ENCODE measurements at regions not wholly inside any gene's neighbourhood (a gene's known extent, or its start where the extent isn't known, plus 50 kb on each side); places are given as distances from the start of the nearest gene placed in this dataset.
A peak's percentile ranks its signal among the peaks of the same experiment; 100 is the strongest.

GRCh38 chr12:39125566-39125965 is 220.2 kb upstream of the CPNE8 start:
- DNase-seq (ENCODE audit: low read depth) = no peak

GRCh38 chr12:39124768-39125167 is 219.4 kb upstream of the CPNE8 start:
- no peak for DNase-seq (ENCODE audit: low read depth)

GRCh38 chr12:39123580-39124253 is 218.3 kb upstream of the CPNE8 start:
- DNase-seq (ENCODE audit: low read depth) = no peak

GRCh38 chr12:39122562-39123204 is 217.3 kb upstream of the CPNE8 start:
- no peak for DNase-seq (ENCODE audit: low read depth)

GRCh38 chr12:39116861-39117260 is 211.5 kb upstream of the CPNE8 start:
- no peak for DNase-seq (ENCODE audit: low read depth)

- DNase-seq (ENCODE audit: low read depth) = no peak
These were observed 206.7 kb upstream of the CPNE8 start for GRCh38 chr12:39112064-39112463.

GRCh38 chr12:39105111-39105510 is 199.7 kb upstream of the CPNE8 start:
- no peak for DNase-seq (ENCODE audit: low read depth)

- no peak for DNase-seq (ENCODE audit: low read depth)
These were observed 198.3 kb upstream of the CPNE8 start for GRCh38 chr12:39103552-39104165.

- peak; percentile 19 for DNase-seq (ENCODE audit: low read depth)
These were observed 197.3 kb upstream of the CPNE8 start for GRCh38 chr12:39102474-39103209.

- no peak for DNase-seq (ENCODE audit: low read depth)
These were observed 190.4 kb upstream of the CPNE8 start for GRCh38 chr12:39095636-39096330.

- no peak for DNase-seq (ENCODE audit: low read depth)
These were observed 176.5 kb upstream of the CPNE8 start for GRCh38 chr12:39081910-39082309.

- no peak for DNase-seq (ENCODE audit: low read depth)
These were observed 171.8 kb upstream of the CPNE8 start for GRCh38 chr12:39077226-39077625.

- no peak for DNase-seq (ENCODE audit: low read depth)
These were observed 168.7 kb upstream of the CPNE8 start for GRCh38 chr12:39074063-39074462.

GRCh38 chr12:39072658-39073057 is 167.3 kb upstream of the CPNE8 start:
- DNase-seq (ENCODE audit: low read depth) = no peak

GRCh38 chr12:39071611-39072010 is 166.2 kb upstream of the CPNE8 start:
- no peak for DNase-seq (ENCODE audit: low read depth)

GRCh38 chr12:39070775-39071174 is 165.4 kb upstream of the CPNE8 start:
- no peak for DNase-seq (ENCODE audit: low read depth)

GRCh38 chr12:39065455-39065854 is 160.1 kb upstream of the CPNE8 start:
- DNase-seq (ENCODE audit: low read depth) = no peak

GRCh38 chr12:39064708-39065107 is 159.3 kb upstream of the CPNE8 start:
- DNase-seq (ENCODE audit: low read depth) = no peak

GRCh38 chr12:39062266-39062996 is 157.0 kb upstream of the CPNE8 start:
- no peak for DNase-seq (ENCODE audit: low read depth)

- no peak for DNase-seq (ENCODE audit: low read depth)
These were observed 156.2 kb upstream of the CPNE8 start for GRCh38 chr12:39061576-39061975.

- DNase-seq (ENCODE audit: low read depth) = no peak
These were observed 143.0 kb upstream of the CPNE8 start for GRCh38 chr12:39048395-39048794.

Measured in GM04503 (cell line).